ENCODE measurements at regions not wholly inside any gene's neighbourhood (a gene's known extent, or its start where the extent isn't known, plus 50 kb on each side); places are given as distances from the start of the nearest gene placed in this dataset.
"Not testable (repeated sequence)": the region's sequence is repeated elsewhere in the genome, so short reads cannot be mapped to it uniquely, and the experiment has no call there.

- DNase-seq (ENCODE audit: low spot score) (no peak), FAIRE-seq (no peak)
Observed at GRCh38 chr12:131249246-131250027, 295.7 kb downstream of the ADGRD1 start.

- DNase-seq (ENCODE audit: low spot score), result no peak
- FAIRE-seq, result no peak
Observed at GRCh38 chr12:131250028-131250950, 296.6 kb downstream of the ADGRD1 start.

GRCh38 chr12:131250951-131251315 is 297.2 kb downstream of the ADGRD1 start:
- FAIRE-seq (no peak), DNase-seq (ENCODE audit: low spot score) (no peak)

GRCh38 chr12:131251336-131252101 is 297.8 kb downstream of the ADGRD1 start:
- no peak for DNase-seq (ENCODE audit: low spot score)
- no peak for FAIRE-seq

GRCh38 chr12:131253376-131254026 is 299.8 kb downstream of the ADGRD1 start:
- no peak for FAIRE-seq
- DNase-seq (ENCODE audit: low spot score), result no peak

- FAIRE-seq, result no peak
- DNase-seq (ENCODE audit: low spot score), result no peak
Observed at GRCh38 chr12:131254374-131254773, 300.7 kb downstream of the ADGRD1 start.

- FAIRE-seq (no peak), DNase-seq (ENCODE audit: low spot score) (no peak)
Observed at GRCh38 chr12:131258398-131258797, 304.7 kb downstream of the ADGRD1 start.

- no peak for FAIRE-seq
- no peak for DNase-seq (ENCODE audit: low spot score)
Observed at GRCh38 chr12:131260251-131260905, 306.7 kb downstream of the ADGRD1 start.

- DNase-seq (ENCODE audit: low spot score), result no peak
- FAIRE-seq, result no peak
Observed at GRCh38 chr12:131260954-131261353, 307.2 kb downstream of the ADGRD1 start.

GRCh38 chr12:131261906-131262305 is 308.2 kb downstream of the ADGRD1 start:
- FAIRE-seq, result no peak
- no peak for DNase-seq (ENCODE audit: low spot score)

GRCh38 chr12:131263626-131264025 is 309.9 kb downstream of the ADGRD1 start:
- no peak for DNase-seq (ENCODE audit: low spot score)
- FAIRE-seq, result no peak

- peak; percentile 61 for FAIRE-seq
- peak; percentile 70 for DNase-seq (ENCODE audit: low spot score)
Observed at GRCh38 chr12:131264635-131265034, 310.9 kb downstream of the ADGRD1 start.

- FAIRE-seq, result no peak
- DNase-seq (ENCODE audit: low spot score), result no peak
Observed at GRCh38 chr12:131266591-131267467, 313.1 kb downstream of the ADGRD1 start.

- FAIRE-seq, result no peak
Observed at GRCh38 chr12:131267576-131267975, 313.9 kb downstream of the ADGRD1 start.

GRCh38 chr12:131268123-131268522 is 314.4 kb downstream of the ADGRD1 start:
- peak; percentile 90 for FAIRE-seq

More at GRCh38 chr12:131267576-131267975, 313.9 kb downstream of the ADGRD1 start:
- DNase-seq (ENCODE audit: low spot score), result no peak

GRCh38 chr12:131268571-131268970 is 314.9 kb downstream of the ADGRD1 start:
- not testable (repeated sequence) for DNase-seq (ENCODE audit: low spot score)
- FAIRE-seq, result peak; percentile 75

More at GRCh38 chr12:131268123-131268522, 314.4 kb downstream of the ADGRD1 start:
- DNase-seq (ENCODE audit: low spot score), result not testable (repeated sequence)

- FAIRE-seq, result no peak
- DNase-seq (ENCODE audit: low spot score), result no peak
Observed at GRCh38 chr12:131269551-131269950, 315.8 kb downstream of the ADGRD1 start.

- not testable (repeated sequence) for FAIRE-seq; DNase-seq (ENCODE audit: low spot score)
Observed at GRCh38 chr12:131269977-131270376, 316.3 kb downstream of the ADGRD1 start.

- FAIRE-seq, result peak; percentile 98
Observed at GRCh38 chr12:131271724-131272123, 318.0 kb downstream of the ADGRD1 start.

More at GRCh38 chr12:131271724-131272123, 318.0 kb downstream of the ADGRD1 start:
- no peak for DNase-seq (ENCODE audit: low spot score)
